GM21786 (cell line): ENCODE measurements at regions not wholly inside any gene's neighbourhood (a gene's known extent, or its start where the extent isn't known, plus 50 kb on each side); places are given as distances from the start of the nearest gene placed in this dataset.
"Not testable (repeated sequence)": the region's sequence is repeated elsewhere in the genome, so short reads cannot be mapped to it uniquely, and the experiment has no call there.

Experiments used
- ATAC-seq: cut with Tn5 transposase; IDR thresholded peaks from one replicate; pipeline ENCODE4 v1.9.1; 2021; ENCODE audit not compliant: unreplicated experiment

- not testable (repeated sequence) for ATAC-seq
These were observed 54.9 kb upstream of the NBPF12 start for GRCh38 chr1:146883190-146883589.

GRCh38 chr1:146881096-146881495 lies 57.0 kb upstream of the NBPF12 start:
- ATAC-seq = not testable (repeated sequence)

- ATAC-seq = not testable (repeated sequence)
These were observed 74.3 kb upstream of the NBPF12 start for GRCh38 chr1:146863799-146864319.

GRCh38 chr1:146853147-146853546 lies 85.0 kb upstream of the NBPF12 start:
- not testable (repeated sequence) for ATAC-seq

- ATAC-seq = not testable (repeated sequence)
These were observed 87.7 kb upstream of the NBPF12 start for GRCh38 chr1:146850352-146850889.

GRCh38 chr1:146838725-146839124 lies 99.4 kb upstream of the NBPF12 start:
- not testable (repeated sequence) for ATAC-seq

- ATAC-seq = not testable (repeated sequence)
These were observed 111.2 kb upstream of the NBPF12 start for GRCh38 chr1:146826957-146827356.

- ATAC-seq = not testable (repeated sequence)
These were observed 143.9 kb upstream of the NBPF12 start for GRCh38 chr1:146794236-146794635.

- ATAC-seq = not testable (repeated sequence)
These were observed 145.4 kb upstream of the NBPF12 start for GRCh38 chr1:146792725-146793124.

- ATAC-seq = not testable (repeated sequence)
These were observed 153.7 kb upstream of the NBPF12 start for GRCh38 chr1:146784212-146784940.

- ATAC-seq = not testable (repeated sequence)
These were observed 156.9 kb upstream of the NBPF12 start for GRCh38 chr1:146781235-146781634.

- ATAC-seq = not testable (repeated sequence)
These were observed 160.1 kb upstream of the NBPF12 start for GRCh38 chr1:146777826-146778602.

- ATAC-seq = not testable (repeated sequence)
These were observed 163.1 kb upstream of the NBPF12 start for GRCh38 chr1:146774988-146775387.

GRCh38 chr1:146774271-146774670 lies 163.9 kb upstream of the NBPF12 start:
- ATAC-seq = not testable (repeated sequence)

- not testable (repeated sequence) for ATAC-seq
These were observed 166.7 kb upstream of the NBPF12 start for GRCh38 chr1:146771409-146771808.

- ATAC-seq = not testable (repeated sequence)
These were observed 167.1 kb upstream of the NBPF12 start for GRCh38 chr1:146770998-146771397.

- ATAC-seq = not testable (repeated sequence)
These were observed 174.9 kb upstream of the NBPF12 start for GRCh38 chr1:146763234-146763633.

GRCh38 chr1:146756858-146757257 lies 181.3 kb upstream of the NBPF12 start:
- ATAC-seq = not testable (repeated sequence)

- ATAC-seq = not testable (repeated sequence)
These were observed 189.4 kb upstream of the NBPF12 start for GRCh38 chr1:146748686-146749085.

- not testable (repeated sequence) for ATAC-seq
These were observed 206.0 kb upstream of the NBPF12 start for GRCh38 chr1:146731981-146732680.
